GM21576 (cell line): ENCODE measurements at regions not wholly inside any gene's neighbourhood (a gene's known extent, or its start where the extent isn't known, plus 50 kb on each side); places are given as distances from the start of the nearest gene placed in this dataset.
"Not testable (repeated sequence)": the region's sequence is repeated elsewhere in the genome, so short reads cannot be mapped to it uniquely, and the experiment has no call there.

Experiments used
- ATAC-seq: cut with Tn5 transposase; IDR thresholded peaks from one replicate; pipeline ENCODE4 v1.9.1; 2021; ENCODE audit warnings: mild to moderate bottlenecking, moderate library complexity; ENCODE audit not compliant: unreplicated experiment

DNA sequence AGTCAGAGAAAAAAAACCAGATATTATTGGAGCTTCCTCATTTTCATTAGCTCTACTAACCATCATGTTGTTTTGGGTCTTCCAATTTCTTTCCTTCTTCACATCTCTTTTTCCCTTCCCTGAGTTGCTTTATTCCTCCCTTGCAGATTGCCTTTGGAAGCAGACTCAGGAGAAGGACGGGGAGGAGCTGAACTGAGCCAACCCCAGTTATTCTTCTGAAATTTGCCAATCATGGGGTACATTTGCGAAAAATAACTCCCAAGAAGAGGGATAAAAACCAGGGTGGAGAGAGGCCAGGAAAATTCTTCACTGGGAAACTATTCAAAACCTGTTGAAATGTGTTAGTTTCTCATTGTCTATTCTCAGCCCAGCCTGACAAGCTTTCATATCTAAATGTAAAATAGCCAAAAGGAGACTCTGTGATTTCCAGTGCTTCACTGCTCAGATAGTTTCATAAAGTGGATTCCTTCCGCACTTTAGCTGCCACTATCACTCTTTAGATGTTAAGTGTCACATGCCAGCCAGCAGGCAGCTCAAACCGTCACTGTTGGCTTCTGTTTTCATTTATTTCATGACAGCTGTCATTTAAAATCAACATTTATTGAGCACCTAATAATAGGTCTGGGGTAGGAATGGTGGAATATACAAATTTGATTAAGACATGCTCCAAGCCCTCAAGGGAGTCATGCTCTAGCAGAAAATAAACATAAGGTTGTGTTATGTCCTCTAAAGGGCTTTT is 204.5 kb downstream of the SREK1 start:
- no peak for ATAC-seq

DNA sequence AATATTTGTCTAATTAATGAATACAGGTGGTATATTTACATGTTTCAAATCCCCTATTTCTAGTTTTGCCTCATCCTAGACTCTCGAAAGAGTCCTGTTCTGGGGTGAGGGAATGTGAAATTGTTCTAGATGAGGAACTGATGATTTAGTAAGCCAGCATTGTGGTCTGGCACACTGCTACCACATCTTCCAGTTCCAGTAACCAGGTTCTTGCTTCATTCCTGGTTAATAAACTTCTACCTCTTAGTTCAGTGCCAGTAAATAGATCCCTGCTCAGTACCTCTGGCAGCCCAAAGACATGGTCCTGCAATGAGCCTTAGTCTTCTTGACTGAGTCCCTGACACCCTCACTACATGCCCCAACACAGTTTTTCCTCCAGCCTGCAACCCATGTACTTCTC is 207.7 kb downstream of the SREK1 start:
- ATAC-seq: no peak

DNA sequence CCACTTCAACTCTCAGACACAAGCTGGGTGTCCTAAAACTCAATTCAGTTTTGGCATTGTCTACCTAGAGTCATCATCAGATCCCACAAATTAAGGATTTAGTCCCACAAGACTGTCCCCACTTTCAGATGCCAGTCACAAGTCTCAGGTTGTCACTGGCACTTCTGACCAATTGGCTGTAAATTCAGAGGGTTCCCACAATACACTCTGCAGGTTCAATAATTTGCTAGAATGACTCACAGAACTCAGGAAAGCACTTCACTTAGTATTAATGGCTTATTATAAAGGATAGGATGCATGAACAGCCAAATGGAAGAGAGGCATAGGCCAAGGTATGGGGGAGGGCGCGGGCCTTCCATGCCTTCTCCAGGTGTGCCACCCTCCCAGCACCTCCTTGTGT is 209.1 kb downstream of the SREK1 start:
- no peak for ATAC-seq

DNA sequence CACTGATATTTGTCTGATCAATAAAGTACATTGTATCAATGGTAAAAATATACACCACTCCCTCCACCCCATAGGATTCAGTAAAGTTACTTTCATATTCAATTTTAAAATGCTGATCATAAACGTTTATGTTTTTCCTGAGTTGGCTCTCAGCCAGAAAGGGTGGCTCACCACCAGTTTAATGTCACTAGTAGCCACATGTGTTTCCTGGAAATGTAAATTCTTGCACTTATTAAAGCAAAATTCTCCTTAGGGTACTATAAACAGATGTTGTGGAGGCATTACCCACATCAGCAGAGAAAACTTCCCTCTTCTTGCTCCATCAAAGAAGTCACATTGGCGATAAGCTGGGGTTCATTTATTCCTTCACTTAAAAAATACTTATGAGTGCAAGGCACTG is 210.3 kb downstream of the SREK1 start:
- ATAC-seq: no peak

DNA sequence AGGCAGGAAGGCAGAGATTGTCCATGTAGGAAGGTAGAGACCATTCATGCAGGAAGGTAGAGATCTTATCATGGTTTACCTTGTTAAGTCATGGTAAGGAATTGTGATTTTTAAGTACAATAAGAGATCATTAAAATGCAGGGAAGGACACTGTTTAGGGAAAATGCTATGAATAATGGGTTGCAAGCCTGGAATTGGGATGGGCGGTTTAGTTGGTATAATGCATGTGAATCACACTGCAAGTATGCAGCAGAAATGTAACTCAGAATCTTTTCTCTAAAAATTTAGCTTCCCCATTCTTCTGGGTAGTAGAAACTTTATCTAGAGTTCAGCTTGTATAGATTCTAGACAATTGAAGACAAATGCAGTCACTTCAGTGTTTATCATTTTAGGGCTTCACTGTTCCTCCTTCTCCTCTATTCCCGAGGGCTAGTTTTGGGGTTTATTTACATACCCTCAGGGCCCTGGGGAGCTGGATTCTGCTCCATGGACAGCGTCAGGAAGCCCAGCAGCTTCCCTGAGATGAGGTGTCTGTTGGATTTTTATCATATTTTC is 212.0 kb downstream of the SREK1 start:
- no peak for ATAC-seq

DNA sequence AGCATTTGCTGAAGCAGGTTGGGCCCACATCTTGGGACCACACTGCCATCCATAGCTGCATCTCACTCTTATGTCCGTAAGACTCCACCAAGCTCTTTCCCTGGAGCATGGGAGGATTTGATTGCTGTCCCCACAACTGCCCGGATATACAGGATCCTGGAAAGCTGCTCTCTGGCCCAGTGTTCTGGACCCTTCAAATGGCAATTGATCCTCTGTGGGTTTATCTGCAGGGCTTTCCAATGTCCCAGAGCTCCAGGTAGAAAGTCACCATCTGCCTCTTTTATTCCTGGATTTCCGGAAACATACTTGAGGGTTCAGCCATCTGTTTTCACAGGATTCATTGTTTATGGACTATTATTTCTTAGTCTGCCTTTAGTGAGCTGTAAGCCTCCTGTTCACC is 214.6 kb downstream of the SREK1 start:
- ATAC-seq: no peak

DNA sequence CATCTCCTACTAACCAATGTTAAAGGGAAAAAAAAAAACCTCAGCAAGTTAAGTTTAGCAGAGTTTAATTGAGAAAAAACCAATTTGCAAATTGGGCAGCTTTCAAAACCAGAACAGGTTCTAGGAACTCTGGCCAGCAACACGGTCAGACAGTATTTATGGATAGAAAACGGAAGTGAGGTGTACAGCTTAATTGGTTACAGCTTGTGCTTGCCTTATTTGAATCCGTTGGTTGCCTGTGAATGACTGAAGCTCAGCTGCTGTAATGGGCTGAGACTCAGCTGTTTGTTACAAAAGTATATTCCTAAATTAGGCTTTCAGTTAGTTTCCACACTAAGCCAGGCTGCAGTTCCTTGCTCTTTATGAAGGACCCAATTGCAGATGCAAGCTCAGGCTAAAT is 217.0 kb downstream of the SREK1 start:
- ATAC-seq: no peak

DNA sequence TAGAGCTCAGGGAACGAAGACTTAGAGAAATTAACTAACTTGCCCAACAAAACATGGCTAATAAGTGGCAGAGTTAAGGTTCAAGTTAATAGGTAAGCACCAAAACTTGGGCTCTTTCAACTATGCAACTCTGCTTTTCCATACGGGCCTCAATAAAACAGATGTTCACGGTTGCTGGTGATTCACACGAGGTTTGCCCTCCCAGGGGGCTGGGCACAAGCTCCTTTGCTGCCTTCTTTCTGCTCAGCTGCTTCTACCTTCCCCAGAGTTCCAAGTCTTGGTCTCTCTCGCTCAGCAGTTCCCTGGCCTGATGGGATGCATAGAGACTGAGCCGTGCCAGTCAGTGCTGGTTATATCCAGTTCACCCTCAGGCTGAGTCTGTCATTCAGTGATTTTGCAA is 217.9 kb downstream of the SREK1 start:
- ATAC-seq: no peak

DNA sequence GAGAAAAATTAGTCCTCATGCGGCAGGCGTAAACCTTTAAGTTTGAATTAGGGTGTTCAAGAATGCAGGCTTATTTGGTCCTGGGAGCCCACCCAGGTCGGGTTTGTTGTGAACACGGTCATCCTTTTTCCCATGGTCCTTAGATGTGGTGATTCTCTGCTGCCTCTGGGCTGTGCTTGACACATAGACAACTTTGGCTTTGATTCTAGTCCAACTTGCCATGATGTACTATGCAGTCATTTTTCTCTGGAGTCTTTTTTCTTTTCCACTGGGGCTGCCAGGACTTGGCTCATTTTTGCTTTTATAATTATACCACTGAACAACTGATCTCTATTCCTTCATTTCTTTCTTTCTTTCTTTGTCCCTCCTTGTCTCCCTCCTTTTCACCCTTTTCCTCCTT is 218.6 kb downstream of the SREK1 start:
- ATAC-seq: no peak

DNA sequence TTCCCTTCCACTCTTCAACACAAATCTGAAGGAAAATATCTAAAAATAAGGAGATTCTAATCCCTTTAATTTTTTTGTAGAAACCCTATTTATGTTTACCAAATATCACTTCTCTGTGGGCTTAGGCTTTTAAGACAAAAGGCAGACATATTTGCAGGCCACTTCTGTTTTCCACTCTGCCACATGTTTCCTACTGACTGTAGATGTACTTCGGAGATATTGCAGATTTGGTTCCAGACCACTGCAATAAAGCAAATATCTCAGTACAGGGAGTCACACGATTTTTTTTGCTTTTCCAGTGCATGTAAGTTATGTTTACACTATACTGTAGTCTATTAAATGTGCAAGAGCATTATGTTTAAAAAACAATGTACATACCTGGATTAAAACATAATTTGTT is 219.0 kb downstream of the SREK1 start:
- ATAC-seq: no peak

DNA sequence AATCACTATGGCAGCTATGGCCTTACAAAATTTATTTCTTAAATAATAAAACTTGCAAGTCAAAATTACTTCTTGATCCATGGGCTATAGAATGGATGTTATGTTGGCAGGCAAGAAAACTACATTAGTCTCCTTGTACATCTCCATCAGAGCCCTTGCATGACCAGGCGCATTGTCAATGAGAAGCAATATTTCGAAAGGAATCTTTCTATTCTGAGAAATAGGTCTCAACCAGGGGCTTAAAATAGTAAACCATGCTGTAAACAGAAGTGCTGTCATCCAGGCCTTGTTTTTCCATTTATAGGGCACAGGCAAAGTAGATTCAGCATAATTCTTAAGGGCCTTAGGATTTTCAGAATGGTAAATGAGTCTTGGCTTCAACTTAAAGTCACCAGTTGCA is 220.1 kb downstream of the SREK1 start:
- no peak for ATAC-seq

DNA sequence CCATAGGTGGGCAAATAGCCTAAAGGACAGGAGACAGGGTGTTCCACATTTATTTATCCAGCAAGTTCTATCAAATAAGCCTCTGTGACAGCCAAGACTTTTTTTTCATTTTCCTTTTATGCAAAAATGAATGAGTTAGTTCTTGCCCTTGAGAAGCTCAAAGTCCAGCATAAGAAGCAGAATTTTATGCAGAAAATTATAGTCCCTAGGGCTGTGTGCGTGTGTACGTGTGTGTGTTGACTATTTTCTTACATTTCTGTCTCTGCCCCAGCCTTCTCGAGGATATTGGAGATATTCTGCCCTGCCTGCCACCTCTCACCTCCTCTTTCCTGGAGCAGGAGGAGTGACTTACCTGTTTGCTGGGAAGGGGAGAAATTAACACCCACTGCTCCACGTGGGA is 221.9 kb downstream of the SREK1 start:
- ATAC-seq: no peak

DNA sequence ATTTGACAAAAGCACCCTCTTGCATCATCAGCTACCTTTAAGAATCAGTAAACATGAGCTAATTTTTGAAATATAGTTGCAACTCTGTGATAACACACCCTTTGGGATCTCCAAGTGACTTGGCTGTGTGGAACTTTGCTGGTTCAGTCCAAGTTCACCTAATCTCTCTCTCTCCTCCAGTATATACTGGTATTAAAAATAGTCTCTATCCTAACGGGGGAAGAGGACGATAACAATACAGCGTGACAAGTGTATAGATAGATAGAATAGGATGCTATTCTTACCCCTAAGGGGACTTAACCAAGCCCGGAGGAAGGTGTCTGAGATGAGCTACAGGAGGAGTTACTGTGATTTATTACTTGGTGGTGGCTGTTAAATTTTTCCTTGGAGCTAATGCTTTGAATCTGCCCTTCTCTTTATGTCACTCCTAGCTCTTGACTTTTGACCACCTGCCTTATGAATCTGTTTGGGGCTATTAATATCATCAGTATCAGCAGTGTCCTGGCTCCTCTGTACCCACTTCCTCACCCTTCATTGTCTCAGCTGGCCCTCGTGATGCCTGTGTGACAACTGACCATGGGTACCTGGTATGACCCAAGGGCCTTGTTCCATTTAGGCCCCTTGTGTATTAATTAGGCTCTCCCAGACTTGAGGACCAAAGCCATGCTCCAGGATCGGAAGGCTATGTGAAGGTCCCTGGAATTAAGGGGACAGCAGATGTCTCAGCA is 223.9 kb downstream of the SREK1 start:
- no peak for ATAC-seq

DNA sequence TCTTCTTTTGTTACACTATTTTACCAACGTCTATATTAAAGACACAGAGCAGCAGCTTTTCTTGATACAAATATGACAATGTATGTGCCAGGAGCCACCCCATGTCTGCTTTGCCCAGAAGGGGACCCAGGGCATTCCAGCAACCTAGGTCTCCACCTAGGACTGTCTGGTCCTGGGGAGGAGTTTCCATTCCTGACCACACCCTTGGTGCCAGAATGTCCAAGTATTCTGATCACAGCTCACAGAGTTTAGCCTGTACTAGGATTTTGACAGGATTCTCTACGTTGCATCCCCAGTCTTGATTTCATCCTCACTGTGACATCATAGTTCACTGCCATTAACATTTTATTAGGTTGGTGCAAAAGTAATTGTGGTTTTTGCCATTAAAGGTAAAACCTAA is 224.7 kb downstream of the SREK1 start:
- no peak for ATAC-seq

DNA sequence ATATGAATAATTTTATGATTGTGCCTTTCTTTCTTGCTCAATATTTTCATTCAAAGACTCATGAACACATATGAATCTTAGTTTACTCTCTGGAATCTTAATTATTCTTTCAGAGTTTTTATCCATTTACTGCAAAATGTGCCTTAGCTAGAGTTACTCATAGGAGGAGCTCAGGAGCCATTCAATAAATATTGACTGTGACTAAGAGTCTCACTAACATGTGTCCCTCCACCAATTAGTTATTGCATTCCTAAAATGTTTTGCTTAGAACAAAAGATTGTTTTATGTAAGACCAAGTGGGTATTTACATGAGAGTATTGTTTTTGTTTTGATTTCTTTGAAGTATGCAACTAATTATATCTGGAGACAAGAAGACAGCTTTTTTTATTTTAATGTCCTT is 218.4 kb upstream of the MAST4 start:
- no peak for ATAC-seq

DNA sequence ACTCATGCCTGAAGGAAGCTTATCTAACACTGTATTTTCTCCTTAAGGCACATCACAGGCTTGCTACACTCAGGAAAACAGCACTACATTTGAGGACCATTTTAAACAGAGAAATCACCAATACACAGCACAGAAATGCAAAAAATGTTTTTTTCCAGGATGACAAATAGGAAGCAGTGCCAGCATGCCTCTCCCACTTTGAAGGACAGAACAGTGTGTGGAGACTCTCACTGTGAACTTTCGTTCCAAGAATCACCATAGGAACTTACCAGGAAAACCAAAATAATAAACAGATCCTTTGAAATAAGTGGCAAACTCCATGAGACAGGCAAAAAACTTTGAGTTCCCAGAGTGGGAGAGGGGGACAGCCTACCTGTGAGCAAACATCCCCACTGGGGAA is 217.8 kb upstream of the MAST4 start:
- no peak for ATAC-seq

DNA sequence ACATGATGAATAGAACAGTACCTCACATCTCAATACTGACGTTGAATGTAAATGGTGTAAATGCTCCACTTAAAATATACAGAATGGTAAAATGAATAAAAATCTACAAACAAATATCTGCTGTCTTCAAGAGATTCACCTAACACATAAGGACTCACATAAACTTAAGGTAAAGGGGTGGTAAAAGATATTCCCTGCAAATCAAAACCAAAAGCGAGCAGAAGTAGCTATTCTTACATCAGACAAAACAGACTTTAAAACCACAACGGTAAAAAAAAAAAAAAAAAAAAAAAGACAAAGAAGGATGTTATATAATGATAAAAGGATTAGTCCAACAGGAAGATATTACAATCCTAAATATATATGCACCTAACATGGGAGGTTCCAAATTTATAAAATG is 214.0 kb upstream of the MAST4 start:
- no peak for ATAC-seq

DNA sequence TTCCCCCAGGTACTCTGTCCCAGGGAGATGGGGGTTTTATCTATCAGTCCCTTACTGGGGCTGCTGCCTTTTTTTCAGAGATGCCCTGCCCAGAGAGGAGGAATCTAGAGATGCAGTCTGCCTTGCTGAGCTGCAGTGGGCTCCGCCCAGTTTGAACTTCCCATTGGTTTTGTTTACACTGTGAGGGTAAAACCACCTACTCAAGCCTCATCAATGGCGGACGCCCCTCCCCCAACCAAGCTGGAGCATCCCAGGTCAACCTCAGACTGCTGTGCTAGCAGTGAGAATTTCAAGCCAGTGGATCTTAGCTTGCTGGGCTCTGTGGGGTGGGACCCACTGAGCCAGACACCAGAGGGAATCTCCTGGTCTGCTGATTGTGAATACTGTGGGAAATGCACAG is 191.0 kb upstream of the MAST4 start:
- not testable (repeated sequence) for ATAC-seq

DNA sequence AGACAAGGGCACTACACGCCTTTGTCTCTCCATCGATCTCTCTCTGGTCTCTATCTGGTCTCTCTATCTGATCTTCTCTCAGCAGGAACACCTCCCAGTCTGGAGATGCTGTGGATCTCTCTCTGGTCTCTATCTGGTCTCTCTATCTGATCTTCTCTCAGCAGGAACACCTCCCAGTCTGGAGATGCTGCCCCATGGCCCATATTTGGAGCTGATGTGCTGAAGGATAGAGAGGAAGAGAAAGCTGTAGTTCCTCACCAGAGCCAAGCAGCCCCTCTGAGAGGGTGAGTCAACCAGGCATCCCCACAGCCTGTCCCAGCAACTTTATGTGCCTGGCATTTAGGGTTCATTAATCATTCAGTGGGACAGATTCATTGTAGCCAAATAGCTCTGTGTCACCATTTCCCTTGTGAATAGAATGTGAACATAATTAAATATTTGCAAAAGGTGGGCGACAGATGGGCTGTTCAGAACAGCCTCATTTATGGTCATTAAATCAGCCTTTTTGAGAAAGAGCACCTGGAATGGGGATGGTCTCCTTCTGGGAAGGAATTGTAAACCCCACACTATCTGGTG is 189.3 kb upstream of the MAST4 start:
- ATAC-seq: no peak

DNA sequence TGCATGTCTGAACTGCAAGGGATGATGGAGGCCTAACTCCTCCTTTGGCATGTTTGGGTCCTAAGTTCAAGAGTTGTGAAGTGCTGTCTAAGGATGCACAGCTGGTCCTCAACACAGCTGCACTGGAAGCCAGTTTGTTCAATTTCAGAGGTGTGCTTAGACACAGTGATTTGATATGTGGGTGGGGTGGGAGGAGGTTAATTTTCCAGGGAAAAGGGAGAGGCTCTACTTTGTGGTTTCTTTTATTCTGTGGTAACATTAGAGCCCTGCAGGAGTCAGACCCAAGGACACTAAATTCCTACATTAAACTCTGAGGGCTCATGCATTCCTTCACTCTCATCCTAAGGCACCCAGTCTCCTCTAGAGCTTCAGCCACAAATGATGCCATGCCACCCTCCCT is 188.4 kb upstream of the MAST4 start:
- ATAC-seq: no peak

DNA sequence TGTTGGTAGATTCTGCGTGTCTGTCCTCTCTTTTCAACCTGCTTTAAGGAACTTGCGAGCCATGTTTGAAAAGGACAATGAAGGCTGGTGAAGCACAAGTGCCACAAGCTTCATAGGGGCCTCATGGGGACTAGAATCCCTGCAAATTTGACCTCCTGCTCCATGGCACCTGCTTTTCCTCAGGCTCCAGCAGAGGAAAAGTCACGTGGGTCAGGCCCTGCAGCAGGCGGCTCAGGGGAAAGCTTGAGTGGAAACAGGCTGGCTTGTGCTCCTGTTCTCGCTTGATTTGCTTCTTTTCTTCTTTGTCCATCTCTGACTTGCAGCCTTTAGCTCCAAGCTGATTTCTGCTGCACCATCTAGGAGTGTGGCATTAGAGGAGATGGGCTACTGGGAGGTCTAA is 187.6 kb upstream of the MAST4 start:
- ATAC-seq: no peak

DNA sequence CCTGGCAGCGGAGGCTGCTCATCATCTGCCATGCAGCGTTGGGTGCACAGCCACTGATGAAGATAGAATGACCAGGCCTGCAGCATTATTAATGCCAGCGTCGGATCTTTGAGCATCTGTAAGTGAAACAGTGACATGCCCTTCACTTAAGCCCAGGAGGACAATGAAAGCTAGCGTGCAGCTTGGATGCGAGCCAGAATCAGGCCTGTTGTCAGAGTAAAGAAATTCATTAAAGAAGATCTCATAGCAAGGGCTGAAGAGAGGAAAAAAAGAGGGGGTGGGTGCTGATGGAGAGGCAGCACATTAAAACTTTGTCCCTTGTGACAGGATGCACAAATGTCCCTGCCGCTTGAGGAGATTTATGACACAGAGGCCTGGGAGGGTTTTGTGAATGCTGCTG is 186.1 kb upstream of the MAST4 start:
- no peak for ATAC-seq
